ENCODE measurements at regions not wholly inside any gene's neighbourhood (a gene's known extent, or its start where the extent isn't known, plus 50 kb on each side); places are given as distances from the start of the nearest gene placed in this dataset.

DNA sequence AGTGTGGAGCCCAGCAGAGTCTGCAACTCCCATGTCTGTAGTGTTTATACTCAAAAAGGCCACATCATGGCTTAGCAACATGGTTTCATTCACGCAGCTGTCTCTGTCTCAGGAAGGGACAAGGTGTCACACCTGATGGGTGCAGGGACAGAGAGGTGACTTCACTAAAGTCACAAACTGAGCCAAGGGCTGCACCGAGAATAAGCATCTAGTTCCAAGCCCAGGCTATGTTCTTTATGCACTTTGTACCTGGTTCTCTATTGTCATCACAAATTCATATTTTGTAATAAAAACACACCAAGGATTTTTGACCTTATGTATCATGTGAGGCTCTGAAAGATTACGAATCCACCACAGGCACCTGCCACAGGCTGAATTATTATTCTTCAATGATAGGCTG, 64.9 kb upstream of the STK32A start:
- no peak for DNase-seq

GRCh38 chr5:147170603-147171002, 64.2 kb upstream of the STK32A start:
- DNase-seq: no peak

DNA sequence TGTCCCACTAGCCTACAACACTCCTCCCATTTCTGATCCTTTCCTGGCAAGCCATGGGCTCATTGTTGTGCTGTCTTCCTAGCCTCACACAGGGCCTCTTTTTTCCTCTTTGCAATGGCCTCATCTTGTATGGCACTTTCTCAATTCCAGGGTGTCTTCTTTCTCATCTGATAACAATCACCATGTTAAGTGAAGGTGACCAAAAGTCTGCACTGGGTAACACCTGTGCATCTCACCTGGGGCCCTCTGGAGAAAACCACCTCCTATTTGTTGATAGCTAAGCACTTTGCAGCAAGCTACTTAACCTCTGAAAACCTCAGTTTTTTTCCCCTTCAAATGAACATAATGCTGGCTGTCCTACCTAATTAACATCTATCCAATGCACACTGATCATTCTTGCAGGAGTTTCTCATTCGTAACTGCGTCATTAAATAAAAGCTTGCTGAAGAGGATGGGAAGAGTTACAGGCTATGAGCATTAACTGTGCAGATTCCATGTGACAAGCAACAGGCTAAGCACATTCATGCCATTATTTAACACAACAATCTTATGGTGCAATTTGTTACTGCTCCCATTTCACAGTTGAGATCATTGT, 60.1 kb upstream of the STK32A start:
- no peak for DNase-seq

DNA sequence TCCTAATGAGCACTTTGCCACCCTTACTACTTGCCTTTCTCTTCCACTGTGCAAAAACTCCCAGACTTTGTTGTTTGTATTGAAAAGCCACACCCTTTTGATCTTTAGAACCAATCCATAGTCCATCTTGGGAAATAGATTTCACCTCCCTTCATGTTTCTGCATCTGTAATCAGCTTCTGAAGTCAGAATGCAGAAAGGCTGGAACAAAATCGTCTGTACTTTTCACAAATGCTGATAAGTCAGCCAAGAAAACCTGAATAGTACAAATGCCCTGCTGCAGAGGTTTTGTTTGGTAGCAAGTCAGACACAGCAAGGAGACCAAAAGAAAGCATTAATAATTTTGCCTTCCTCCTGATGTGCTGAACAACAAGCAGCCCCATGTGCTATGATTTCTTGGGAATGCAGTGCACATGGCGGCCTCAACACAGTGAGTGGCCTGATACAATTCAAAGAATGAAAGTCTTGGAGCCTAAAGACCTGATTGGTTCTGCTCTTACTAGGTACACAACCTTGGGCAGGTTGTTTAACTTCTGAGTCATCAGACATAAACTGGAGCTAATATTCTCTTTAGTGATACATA, 59.2 kb upstream of the STK32A start:
- no peak for DNase-seq

GRCh38 chr5:147176422-147176821, 58.4 kb upstream of the STK32A start:
- no peak for DNase-seq

- no peak for DNase-seq
Measured at GRCh38 chr5:147177125-147177840, 57.5 kb upstream of the STK32A start.

DNA sequence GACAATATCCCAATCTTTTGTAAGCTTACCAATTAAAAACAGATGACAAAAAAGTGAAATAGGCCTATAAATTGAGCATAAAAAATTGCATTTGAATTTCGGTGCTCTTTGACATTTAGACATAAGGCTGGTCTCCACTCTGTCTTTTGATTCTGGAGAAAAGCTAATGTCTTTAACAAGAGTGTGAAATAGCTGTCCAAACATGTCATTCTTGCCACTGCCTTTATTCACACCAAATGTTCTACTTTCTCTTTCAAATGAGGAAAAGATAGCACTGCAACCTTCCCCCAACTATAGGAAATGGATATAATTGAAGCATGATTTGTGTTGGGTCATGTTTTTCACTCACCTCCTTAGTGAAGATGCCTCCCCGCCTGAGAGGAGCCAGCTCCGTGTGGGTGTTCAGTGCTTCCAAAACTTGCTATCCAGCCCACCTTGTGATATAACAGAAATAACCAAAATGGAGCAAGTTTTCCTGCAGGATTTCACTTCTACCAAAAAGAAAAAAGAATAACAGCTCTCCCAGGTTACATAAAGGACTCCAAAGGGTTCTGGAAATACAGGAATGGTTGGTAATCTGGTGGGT, 55.2 kb upstream of the STK32A start:
- DNase-seq: no peak

GRCh38 chr5:147180751-147181150, 54.1 kb upstream of the STK32A start:
- no peak for DNase-seq

All from dermis blood vessel endothelial cell (primary cell).